ENCODE measurements at regions not wholly inside any gene's neighbourhood (a gene's known extent, or its start where the extent isn't known, plus 50 kb on each side); places are given as distances from the start of the nearest gene placed in this dataset.
A peak's percentile ranks its signal among the peaks of the same experiment; 100 is the strongest.

GRCh38 chr2:198219292-198219691 lies 414.9 kb downstream of the PLCL1 start:
- no peak overlapping the region for H3K27ac ChIP-seq
- H3K4me1 ChIP-seq (ENCODE audit: low read depth) = no peaks in the 10 kb centered on the region
- no peaks in the 10 kb centered on the region for H3K36me3 ChIP-seq
- no peak for DNase-seq (ENCODE audit: low read depth in 1 of 2, low spot score in 1 of 2)
- H3K4me3 ChIP-seq = no peak overlapping the region
- H3K9me3 ChIP-seq (ENCODE audit: low read depth) = no peaks in the 10 kb centered on the region
- TF ChIP-seq CTCF (IDR thresholded peaks at IDR 0.05; ENCODE audit: low read depth, low read length) = no peak
- H3K27me3 ChIP-seq = no peaks in the 10 kb centered on the region

GRCh38 chr2:198214114-198214596 lies 409.8 kb downstream of the PLCL1 start:
- H3K27ac ChIP-seq = no peak overlapping the region
- H3K4me3 ChIP-seq = no peak overlapping the region
- peak in 1 of 2 donors; percentile 29 for DNase-seq (ENCODE audit: low read depth in 1 of 2, low spot score in 1 of 2)
- H3K36me3 ChIP-seq = no peaks in the 10 kb centered on the region
- no peaks in the 10 kb centered on the region for H3K9me3 ChIP-seq (ENCODE audit: low read depth)
- no peak for TF ChIP-seq CTCF (IDR thresholded peaks at IDR 0.05; ENCODE audit: low read depth, low read length)
- H3K27me3 ChIP-seq = no peaks in the 10 kb centered on the region
- no peaks in the 10 kb centered on the region for H3K4me1 ChIP-seq (ENCODE audit: low read depth)

GRCh38 chr2:198213253-198213652 lies 408.9 kb downstream of the PLCL1 start:
- no peak overlapping the region for H3K4me3 ChIP-seq
- no peaks in the 10 kb centered on the region for H3K27me3 ChIP-seq
- TF ChIP-seq CTCF (IDR thresholded peaks at IDR 0.05; ENCODE audit: low read depth, low read length) = no peak
- H3K9me3 ChIP-seq (ENCODE audit: low read depth) = no peaks in the 10 kb centered on the region
- no peaks in the 10 kb centered on the region for H3K4me1 ChIP-seq (ENCODE audit: low read depth)
- no peak overlapping the region for H3K27ac ChIP-seq
- no peaks in the 10 kb centered on the region for H3K36me3 ChIP-seq
- no peak for DNase-seq (ENCODE audit: low read depth in 1 of 2, low spot score in 1 of 2)

- Histone ChIP-seq H3K4me1 (ENCODE audit: low read depth) (no peaks in the 10 kb centered on the region), H3K9me3 (ENCODE audit: low read depth) (no peaks in the 10 kb centered on the region), H3K27me3 (no peaks in the 10 kb centered on the region), H3K27ac (no peak overlapping the region), H3K4me3 (no peak overlapping the region), H3K36me3 (no peaks in the 10 kb centered on the region)
- no peak for TF ChIP-seq CTCF (IDR thresholded peaks at IDR 0.05; ENCODE audit: low read depth, low read length)
- DNase-seq (ENCODE audit: low read depth in 1 of 2, low spot score in 1 of 2) = no peak
Measured at GRCh38 chr2:198211706-198212105, 407.3 kb downstream of the PLCL1 start.

- Histone ChIP-seq H3K4me3 (no peak overlapping the region), H3K27me3 (no peaks in the 10 kb centered on the region), H3K36me3 (no peaks in the 10 kb centered on the region), H3K9me3 (ENCODE audit: low read depth) (no peaks in the 10 kb centered on the region), H3K4me1 (ENCODE audit: low read depth) (no peaks in the 10 kb centered on the region), H3K27ac (no peak overlapping the region)
- DNase-seq (ENCODE audit: low read depth in 1 of 2, low spot score in 1 of 2) = no peak
- TF ChIP-seq CTCF (IDR thresholded peaks at IDR 0.05; ENCODE audit: low read depth, low read length) = no peak
Measured at GRCh38 chr2:198203336-198204069, 399.1 kb downstream of the PLCL1 start.

All from cardiac muscle cell (in vitro differentiated cells and primary cell).